ENCODE measurements at regions not wholly inside any gene's neighbourhood (a gene's known extent, or its start where the extent isn't known, plus 50 kb on each side); places are given as distances from the start of the nearest gene placed in this dataset.

DNA sequence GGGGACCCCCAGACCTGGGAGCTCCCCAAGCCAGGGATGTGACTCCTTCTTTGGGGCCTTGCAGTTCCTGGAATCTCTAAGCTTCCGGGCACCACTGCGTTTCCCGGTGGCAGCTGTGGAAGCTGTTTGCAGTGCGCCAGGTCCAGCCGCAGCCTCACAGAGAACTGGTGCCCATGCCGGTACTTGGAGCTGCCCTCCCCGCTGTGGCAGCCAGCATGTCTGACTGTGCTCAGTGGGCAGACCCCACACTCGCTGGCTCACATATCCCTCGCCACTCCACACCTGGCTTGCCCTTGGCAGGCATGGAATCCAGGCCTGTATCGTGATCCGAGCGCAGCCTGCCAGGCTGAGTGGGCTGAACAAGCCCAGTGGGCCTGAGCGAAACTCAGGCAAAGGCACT, 753.2 kb upstream of the PCDH20 start (continued):
- TF ChIP-seq, protein P1, sequence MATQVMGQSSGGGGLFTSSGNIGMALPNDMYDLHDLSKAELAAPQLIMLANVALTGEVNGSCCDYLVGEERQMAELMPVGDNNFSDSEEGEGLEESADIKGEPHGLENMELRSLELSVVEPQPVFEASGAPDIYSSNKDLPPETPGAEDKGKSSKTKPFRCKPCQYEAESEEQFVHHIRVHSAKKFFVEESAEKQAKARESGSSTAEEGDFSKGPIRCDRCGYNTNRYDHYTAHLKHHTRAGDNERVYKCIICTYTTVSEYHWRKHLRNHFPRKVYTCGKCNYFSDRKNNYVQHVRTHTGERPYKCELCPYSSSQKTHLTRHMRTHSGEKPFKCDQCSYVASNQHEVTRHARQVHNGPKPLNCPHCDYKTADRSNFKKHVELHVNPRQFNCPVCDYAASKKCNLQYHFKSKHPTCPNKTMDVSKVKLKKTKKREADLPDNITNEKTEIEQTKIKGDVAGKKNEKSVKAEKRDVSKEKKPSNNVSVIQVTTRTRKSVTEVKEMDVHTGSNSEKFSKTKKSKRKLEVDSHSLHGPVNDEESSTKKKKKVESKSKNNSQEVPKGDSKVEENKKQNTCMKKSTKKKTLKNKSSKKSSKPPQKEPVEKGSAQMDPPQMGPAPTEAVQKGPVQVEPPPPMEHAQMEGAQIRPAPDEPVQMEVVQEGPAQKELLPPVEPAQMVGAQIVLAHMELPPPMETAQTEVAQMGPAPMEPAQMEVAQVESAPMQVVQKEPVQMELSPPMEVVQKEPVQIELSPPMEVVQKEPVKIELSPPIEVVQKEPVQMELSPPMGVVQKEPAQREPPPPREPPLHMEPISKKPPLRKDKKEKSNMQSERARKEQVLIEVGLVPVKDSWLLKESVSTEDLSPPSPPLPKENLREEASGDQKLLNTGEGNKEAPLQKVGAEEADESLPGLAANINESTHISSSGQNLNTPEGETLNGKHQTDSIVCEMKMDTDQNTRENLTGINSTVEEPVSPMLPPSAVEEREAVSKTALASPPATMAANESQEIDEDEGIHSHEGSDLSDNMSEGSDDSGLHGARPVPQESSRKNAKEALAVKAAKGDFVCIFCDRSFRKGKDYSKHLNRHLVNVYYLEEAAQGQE (IDR thresholded peaks at IDR 0.05; ENCODE audit: low read depth): no peak
- TF ChIP-seq POLR2AphosphoS5 (IDR thresholded peaks at IDR 0.05; ENCODE audit: low read depth, low read length) (no peak), FOSL1 (IDR thresholded peaks at IDR 0.05; ENCODE audit: low read depth) (no peak)

DNA sequence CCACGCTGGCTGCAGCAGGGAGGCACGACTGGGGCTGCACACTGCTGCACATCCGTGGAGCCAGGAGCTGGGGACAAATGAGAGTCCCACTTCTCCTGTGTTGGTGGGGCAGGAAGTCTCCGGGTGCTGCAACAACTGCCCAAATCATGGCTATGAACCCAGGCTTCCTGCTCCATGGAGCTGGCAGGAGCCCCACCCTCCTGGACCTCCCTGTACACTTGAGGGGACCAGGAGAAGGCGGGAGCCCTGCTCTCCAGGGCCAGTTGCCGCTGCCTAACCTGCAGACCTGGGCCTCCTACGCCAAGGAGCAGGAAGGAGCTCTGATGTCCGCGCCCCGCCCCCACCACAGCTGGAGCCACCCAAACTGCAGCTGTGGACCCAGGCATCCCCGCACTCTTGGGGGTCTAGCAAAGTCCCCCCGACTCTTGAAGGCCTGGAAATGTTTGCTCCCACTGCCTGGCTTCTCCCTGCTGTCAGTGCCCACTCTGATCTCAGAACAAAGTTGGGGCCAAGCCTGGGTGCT, 752.1 kb upstream of the PCDH20 start:
- no peak for DNase-seq (ENCODE audit: low read depth, low spot score)

More for the DNA sequence above, 752.1 kb upstream of the PCDH20 start:
- no peak for TF ChIP-seq SP1 (IDR thresholded peaks at IDR 0.05; ENCODE audit: low read depth)
- TF ChIP-seq POLR2A (IDR thresholded peaks at IDR 0.05; ENCODE audit: borderline replicate concordance, extremely low read depth, insufficient read depth, insufficient read length): no peak
- TF ChIP-seq TCF7L2 (IDR thresholded peaks at IDR 0.05; ENCODE audit: borderline replicate concordance, extremely low read depth, insufficient read depth, insufficient read length): no peak
- TF ChIP-seq EGR1 (IDR thresholded peaks at IDR 0.05; ENCODE audit: low read depth): no peak
- no peak for TF ChIP-seq YY1 (IDR thresholded peaks at IDR 0.05; ENCODE audit: extremely low read depth, insufficient replicate concordance, low read depth, low read length)
- no peak for TF ChIP-seq FOSL1 (IDR thresholded peaks at IDR 0.05; ENCODE audit: low read depth)
- no peak for TF ChIP-seq EZH2 (IDR thresholded peaks at IDR 0.05)
- TF ChIP-seq, protein P2, sequence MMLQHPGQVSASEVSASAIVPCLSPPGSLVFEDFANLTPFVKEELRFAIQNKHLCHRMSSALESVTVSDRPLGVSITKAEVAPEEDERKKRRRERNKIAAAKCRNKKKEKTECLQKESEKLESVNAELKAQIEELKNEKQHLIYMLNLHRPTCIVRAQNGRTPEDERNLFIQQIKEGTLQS (IDR thresholded peaks at IDR 0.05): no peak
- no peak for TF ChIP-seq ZFX (IDR thresholded peaks at IDR 0.05)
- no peak for TF ChIP-seq POLR2AphosphoS5 (IDR thresholded peaks at IDR 0.05; ENCODE audit: low read depth, low read length)
- TF ChIP-seq SIN3A (IDR thresholded peaks at IDR 0.05; ENCODE audit: low read depth): no peak
- TF ChIP-seq CBX3 (IDR thresholded peaks at IDR 0.05; ENCODE audit: low read depth): no peak
- TF ChIP-seq ZNF274 (IDR thresholded peaks at IDR 0.05; ENCODE audit: low read depth, low read length): no peak
- TF ChIP-seq, protein P3, sequence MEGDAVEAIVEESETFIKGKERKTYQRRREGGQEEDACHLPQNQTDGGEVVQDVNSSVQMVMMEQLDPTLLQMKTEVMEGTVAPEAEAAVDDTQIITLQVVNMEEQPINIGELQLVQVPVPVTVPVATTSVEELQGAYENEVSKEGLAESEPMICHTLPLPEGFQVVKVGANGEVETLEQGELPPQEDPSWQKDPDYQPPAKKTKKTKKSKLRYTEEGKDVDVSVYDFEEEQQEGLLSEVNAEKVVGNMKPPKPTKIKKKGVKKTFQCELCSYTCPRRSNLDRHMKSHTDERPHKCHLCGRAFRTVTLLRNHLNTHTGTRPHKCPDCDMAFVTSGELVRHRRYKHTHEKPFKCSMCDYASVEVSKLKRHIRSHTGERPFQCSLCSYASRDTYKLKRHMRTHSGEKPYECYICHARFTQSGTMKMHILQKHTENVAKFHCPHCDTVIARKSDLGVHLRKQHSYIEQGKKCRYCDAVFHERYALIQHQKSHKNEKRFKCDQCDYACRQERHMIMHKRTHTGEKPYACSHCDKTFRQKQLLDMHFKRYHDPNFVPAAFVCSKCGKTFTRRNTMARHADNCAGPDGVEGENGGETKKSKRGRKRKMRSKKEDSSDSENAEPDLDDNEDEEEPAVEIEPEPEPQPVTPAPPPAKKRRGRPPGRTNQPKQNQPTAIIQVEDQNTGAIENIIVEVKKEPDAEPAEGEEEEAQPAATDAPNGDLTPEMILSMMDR (IDR thresholded peaks at IDR 0.05 in 2 of 3, conservative IDR thresholded peaks at IDR 0.05 in 1 of 3; ENCODE audit: borderline replicate concordance in 1 of 3, insufficient read depth in 1 of 3, low read depth in 2 of 3, low read length in 2 of 3): no peak
- TF ChIP-seq, protein P4, sequence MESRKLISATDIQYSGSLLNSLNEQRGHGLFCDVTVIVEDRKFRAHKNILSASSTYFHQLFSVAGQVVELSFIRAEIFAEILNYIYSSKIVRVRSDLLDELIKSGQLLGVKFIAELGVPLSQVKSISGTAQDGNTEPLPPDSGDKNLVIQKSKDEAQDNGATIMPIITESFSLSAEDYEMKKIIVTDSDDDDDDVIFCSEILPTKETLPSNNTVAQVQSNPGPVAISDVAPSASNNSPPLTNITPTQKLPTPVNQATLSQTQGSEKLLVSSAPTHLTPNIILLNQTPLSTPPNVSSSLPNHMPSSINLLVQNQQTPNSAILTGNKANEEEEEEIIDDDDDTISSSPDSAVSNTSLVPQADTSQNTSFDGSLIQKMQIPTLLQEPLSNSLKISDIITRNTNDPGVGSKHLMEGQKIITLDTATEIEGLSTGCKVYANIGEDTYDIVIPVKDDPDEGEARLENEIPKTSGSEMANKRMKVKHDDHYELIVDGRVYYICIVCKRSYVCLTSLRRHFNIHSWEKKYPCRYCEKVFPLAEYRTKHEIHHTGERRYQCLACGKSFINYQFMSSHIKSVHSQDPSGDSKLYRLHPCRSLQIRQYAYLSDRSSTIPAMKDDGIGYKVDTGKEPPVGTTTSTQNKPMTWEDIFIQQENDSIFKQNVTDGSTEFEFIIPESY (IDR thresholded peaks at IDR 0.05; ENCODE audit: extremely low read depth, insufficient replicate concordance, low read length): no peak
- ChIA-PET POLR2A (no interaction called here), CTCF (no interaction called here), RAD21 (ENCODE audit: low non-redundant PET in 1 of 2, low total read pairs in 2 of 2, uncharacterized antibody in 2 of 2, unreplicated experiment in 2 of 2) (no interaction called here)
- Histone ChIP-seq H3K9ac (ENCODE audit: low read length) (no peak overlapping the region), H3K9me2 (ENCODE audit: insufficient read depth) (no peaks in the 10 kb centered on the region), H4K20me1 (ENCODE audit: insufficient read depth) (no peaks in the 10 kb centered on the region), H3K4me3 (replicated peaks in 1 of 2; ENCODE audit: low read depth in 1 of 2, low read length in 2 of 2) (no peak overlapping the region), H3K4me2 (ENCODE audit: low read length) (no peak overlapping the region), H3K79me2 (ENCODE audit: insufficient read depth, low read length) (no peaks in the 10 kb centered on the region), H3K27ac (ENCODE audit: low read depth, low read length) (no peak overlapping the region), H3K9me3 (ENCODE audit: control insufficient read depth in 1 of 2, insufficient read depth in 1 of 2, low read depth in 1 of 2, low read length in 2 of 2) (no peaks in the 10 kb centered on the region), H3K27me3 (ENCODE audit: insufficient read depth, low read length) (no peaks in the 10 kb centered on the region), H2AFZ (ENCODE audit: low read depth, low read length, poor library complexity, severe bottlenecking) (no peak overlapping the region), H3K36me3 (ENCODE audit: control insufficient read depth in 1 of 2, insufficient read depth in 2 of 2, low read length in 2 of 2) (no peaks in the 10 kb centered on the region), H3K4me1 (ENCODE audit: control insufficient read depth in 1 of 2, insufficient read depth in 2 of 2, low read length in 2 of 2) (no peaks in the 10 kb centered on the region)
- no peak for ATAC-seq
- intact Hi-C loops (cut with micrococcal nuclease): no loop called here
- no TSS peak for BruUV-seq (replicated peaks)

All from HCT116 (cell line).